ENCODE measurements at regions not wholly inside any gene's neighbourhood (a gene's known extent, or its start where the extent isn't known, plus 50 kb on each side); places are given as distances from the start of the nearest gene placed in this dataset.

- TF ChIP-seq ZNF777 (tag by site-specific recombination; IDR thresholded peaks at IDR 0.05; ENCODE audit: borderline replicate concordance), result no peak
- TF ChIP-seq CTCF (tag by site-specific recombination; IDR thresholded peaks at IDR 0.05), result no peak
- no peak for TF ChIP-seq ZNF138 (tag by site-specific recombination; IDR thresholded peaks at IDR 0.05; ENCODE audit: borderline replicate concordance)
- no peak for TF ChIP-seq PRDM4 (tag by site-specific recombination; IDR thresholded peaks at IDR 0.05)
- TF ChIP-seq ZNF513 (tag by site-specific recombination; IDR thresholded peaks at IDR 0.05), result no peak
- no peak for TF ChIP-seq ZNF521 (tag by site-specific recombination; IDR thresholded peaks at IDR 0.05)
- no peak for TF ChIP-seq ZNF639 (tag by site-specific recombination; IDR thresholded peaks at IDR 0.05)
- no peak for TF ChIP-seq ZNF776 (tag by site-specific recombination; IDR thresholded peaks at IDR 0.05; ENCODE audit: borderline replicate concordance)
- no peak for TF ChIP-seq ZSCAN5A (tag by site-specific recombination; IDR thresholded peaks at IDR 0.05)
These were observed 164.5 kb upstream of the CST7 start for GRCh38 chr20:24784607-24785006.
